DLD1 (cell line): ENCODE measurements at regions not wholly inside any gene's neighbourhood (a gene's known extent, or its start where the extent isn't known, plus 50 kb on each side); places are given as distances from the start of the nearest gene placed in this dataset.

Experiments
- in situ Hi-C: cut with HindIII; loops from 2 replicates; pipeline ENCODE4 v1.10.0; 2017; ENCODE audit warnings: low sequenced_read_pairs

DNA sequence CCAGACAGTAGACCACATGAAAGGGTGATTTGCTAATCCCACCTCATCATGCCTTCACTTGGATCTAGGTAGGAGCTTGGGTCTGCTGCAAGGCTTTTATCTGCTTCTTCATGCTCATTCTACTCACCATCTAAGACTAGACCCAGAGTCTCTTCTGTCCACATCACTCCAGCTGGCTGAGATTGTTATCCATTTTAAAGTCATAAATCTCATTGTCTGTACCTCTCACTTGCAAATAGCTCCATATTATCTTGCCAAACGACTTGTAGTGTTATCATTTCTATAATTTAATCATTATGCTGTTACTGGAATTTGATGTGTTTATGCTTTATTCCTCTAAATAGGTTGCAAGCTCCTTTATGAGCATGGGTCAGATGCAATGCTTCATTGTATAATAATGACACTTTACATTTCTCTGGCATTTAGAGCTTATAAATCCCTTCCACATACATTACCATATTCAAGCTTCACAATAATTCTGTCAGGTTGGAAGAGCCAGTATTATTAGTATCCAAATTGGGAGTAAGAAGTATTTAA is 254.2 kb upstream of the SORL1-AS1 start:
- in situ Hi-C loops: no loop called here

DNA sequence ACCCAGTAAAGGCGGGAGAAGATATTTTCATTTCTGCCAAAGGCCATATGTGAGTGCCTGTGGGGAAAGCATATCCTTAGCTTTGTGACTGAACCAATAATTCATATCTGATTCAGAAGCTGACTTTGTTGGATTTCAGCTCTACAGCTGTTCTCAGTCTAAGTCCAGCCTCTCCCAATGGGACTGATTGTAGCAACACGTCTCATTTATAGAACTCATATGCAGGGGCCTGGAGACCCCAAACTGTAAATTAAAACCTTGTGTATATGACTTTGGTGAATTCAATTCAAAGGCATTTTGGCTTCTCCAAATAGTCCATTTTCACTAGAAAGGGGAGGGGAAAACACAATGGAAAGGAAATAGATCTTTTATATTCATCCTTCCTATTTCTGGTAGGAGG is 250.4 kb upstream of the SORL1-AS1 start:
- in situ Hi-C loops: no loop called here

DNA sequence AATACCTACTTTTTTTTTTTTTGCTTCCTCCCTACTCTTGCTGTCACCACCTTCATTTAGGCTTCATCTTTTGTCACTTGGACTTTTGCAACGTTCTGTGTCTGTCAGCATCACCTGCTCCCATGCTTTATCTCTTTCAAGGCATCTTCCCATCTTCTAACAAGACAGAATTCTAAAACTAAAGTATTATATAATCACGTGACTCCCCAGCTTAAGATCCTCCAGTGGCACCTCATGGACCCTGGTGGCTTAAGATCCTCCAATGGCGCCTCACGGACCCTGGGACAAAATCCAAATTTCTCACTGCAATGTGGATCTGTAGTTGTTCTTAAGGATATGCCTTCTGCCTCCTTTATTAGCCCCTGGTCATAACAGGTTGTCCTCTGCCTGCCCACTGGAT is 248.2 kb upstream of the SORL1-AS1 start:
- in situ Hi-C loops: no loop called here

GRCh38 chr11:121699801-121700200 is 247.0 kb upstream of the SORL1-AS1 start:
- in situ Hi-C loops: loop anchor here (10.0 kb wide), 1 partner anchor 75 kb away; no protein-coding TSS in a partner anchor

DNA sequence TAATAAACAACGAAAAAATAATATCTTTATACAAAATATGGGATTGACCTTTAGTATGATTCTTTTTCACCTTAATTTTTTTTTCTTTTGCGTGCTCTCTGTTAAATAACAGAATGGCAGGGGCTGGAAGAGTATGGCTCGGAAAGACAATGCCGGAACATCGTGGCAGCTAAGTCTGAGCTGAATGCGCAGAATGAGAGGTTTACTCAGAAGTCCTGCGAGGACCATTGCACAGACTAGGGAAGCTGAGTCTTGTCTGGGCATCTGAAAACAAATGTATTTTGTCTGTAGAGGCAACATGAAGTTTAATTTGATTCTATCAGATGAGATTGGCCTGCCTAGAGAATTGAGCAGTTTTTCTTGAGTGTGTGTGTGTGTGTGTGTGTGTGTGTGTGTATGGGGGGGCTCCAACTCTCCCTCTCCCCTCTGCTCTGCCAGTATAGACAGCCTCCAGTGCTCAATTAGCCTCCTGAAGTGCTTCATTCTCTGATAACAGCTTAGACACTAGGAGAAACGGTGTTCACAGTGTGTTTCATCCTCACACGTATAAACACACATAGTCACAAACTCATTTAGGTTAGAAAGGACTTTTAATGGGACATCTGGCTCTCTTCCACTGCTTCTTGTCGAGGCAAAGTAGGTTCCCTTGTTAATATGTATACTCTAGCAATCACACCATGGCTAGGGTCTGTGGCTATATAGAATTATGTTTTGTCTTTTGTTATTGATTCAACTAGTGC is 244.3 kb upstream of the SORL1-AS1 start:
- in situ Hi-C loops: loop anchor here (10.0 kb wide), 1 partner anchor 72 kb away; no protein-coding TSS in a partner anchor

DNA sequence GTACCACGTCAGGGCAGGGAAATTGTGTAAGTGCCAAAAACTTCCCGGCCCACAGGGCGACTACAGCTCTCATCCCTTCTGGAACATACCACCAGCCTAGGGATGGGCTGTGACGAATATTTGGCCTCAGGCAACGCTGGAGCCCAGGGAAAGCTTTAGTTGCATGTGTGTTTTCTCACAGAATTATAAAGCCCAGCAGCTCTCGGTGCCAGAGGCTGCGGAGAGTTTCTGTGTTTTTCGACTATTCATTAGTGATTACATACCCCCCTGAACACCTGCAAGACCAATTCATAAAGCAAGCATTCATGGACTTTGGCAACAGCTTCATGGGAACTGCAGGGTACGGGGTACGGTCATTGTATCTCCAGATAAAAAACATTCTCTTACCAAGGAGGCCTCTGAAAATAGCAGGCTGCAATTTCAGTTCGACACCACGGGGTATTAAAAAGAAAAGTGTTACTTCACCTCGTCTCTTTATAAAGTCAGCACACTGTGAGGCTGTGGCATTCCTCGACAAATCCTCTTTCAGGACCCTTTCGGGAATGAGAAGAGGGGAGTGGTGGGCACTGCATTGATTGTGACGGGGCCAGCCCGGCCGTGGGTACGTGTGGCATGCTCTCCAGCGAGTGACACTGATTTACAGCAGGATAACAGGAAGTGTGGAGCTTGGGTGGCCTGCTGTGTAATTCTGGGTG is 243.6 kb upstream of the SORL1-AS1 start:
- in situ Hi-C loops: loop anchor here (10.0 kb wide), 1 partner anchor 72 kb away; no protein-coding TSS in a partner anchor

DNA sequence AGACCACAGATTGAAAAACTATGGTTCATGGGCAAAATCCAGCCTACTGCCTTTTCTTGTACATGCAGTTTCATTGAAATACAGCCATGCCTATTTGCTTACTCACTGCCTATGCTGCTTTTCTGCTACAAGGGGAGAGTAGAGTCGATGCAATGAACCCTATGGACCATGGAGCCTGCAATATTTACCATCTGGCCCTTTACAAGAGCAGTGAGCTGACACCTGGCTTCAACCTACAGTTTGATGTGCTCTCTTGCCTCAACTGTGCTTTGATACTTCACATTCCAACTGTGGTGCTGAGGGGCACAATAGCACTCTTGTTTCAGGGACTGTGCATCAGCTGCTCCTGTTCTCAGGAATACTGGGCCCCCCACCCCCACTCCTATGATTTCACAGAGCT is 239.5 kb upstream of the SORL1-AS1 start:
- in situ Hi-C loops: loop anchor here (10.0 kb wide), 1 partner anchor 67 kb away; no protein-coding TSS in a partner anchor

GRCh38 chr11:121688860-121689614 is 236.3 kb upstream of the SORL1-AS1 start:
- in situ Hi-C loops: no loop called here

GRCh38 chr11:121688055-121688491 is 235.3 kb upstream of the SORL1-AS1 start:
- in situ Hi-C loops: no loop called here

DNA sequence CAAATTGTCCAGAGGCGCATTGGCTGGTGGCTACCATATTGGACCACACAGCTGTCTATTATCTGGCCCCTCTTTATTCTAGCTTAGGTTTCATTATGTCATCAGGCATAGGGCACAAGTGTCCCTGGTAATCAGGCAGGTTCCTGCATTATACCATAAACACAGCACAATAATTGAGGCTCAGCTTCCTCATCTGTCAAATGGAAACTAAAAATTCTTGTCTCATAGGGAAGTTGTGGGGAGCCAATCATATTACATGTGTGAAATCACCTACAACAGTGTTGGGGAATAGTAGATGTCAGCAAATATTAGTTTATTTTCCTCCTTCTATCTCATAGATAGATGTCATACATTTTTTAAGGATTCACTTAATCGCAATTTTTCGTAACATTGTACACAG is 231.0 kb upstream of the SORL1-AS1 start:
- in situ Hi-C loops: no loop called here
